Testis (tissue), 2 donors: ENCODE measurements at regions not wholly inside any gene's neighbourhood (a gene's known extent, or its start where the extent isn't known, plus 50 kb on each side); places are given as distances from the start of the nearest gene placed in this dataset.

Experiments used
- DNase-seq: peaks from one replicate; pipeline ENCODE4 v3.0.0-alpha.2; 2019
- H3K27ac ChIP-seq, 2 donors: fragments of 200-600 bp; sonication (generic); one replicate each; pipeline ENCODE4 v1.5.1; 2019
- H3K27me3 ChIP-seq: fragments of 200-600 bp; sonication (generic); one replicate; pipeline ENCODE4 v1.5.1; 2019
- H3K36me3 ChIP-seq: fragments of 200-600 bp; sonication (generic); one replicate; pipeline ENCODE4 v1.5.1; 2017; ENCODE audit warnings: low read depth; ENCODE audit errors: missing control alignments
- H3K4me1 ChIP-seq: fragments of 200-600 bp; sonication (generic); one replicate; pipeline ENCODE4 v1.5.1; 2019
- H3K4me3 ChIP-seq, 2 donors: fragments of 200-600 bp; sonication (generic); one replicate each; pipeline ENCODE4 v1.5.1; 2017 to 2019
- H3K9me3 ChIP-seq: fragments of 200-600 bp; sonication (generic); one replicate; pipeline ENCODE4 v1.5.1; 2017
- CTCF ChIP-seq, 3 experiments: fragments of 450-650 bp in 2 of 3; fragments of 200-600 bp in 1 of 3; sonication (generic) in 1 of 3; IDR thresholded peaks; one replicate each; pipeline ENCODE4 v1.5.1; 2016 to 2019; ENCODE audit warnings: antibody characterized with exemption in 3 of 3, mild to moderate bottlenecking in 2 of 3, moderate library complexity in 1 of 3
- POLR2A ChIP-seq: fragments of 450-650 bp; IDR thresholded peaks from one replicate; pipeline ENCODE4 v1.6.1; 2017; ENCODE audit warnings: antibody characterized with exemption, mild to moderate bottlenecking, moderate library complexity
- WGBS, 2 donors: methylation state at CpG; one replicate each; pipeline ENCODE4 v1.1.5; 2018; 5-methylcytosine and 5-hydroxymethylcytosine counted together
- intact Hi-C: fragments of 100-400 bp; cut with DNase I; formaldehyde crosslinking; loops from one replicate; pipeline ENCODE4 v1.15.1; 2023; ENCODE audit warnings: low total_unique reads

GRCh38 chr21:21801921-21802320 is 803.7 kb downstream of the NCAM2 start:
- no peaks in the 10 kb centered on the region for H3K4me1 ChIP-seq

GRCh38 chr21:21806711-21807597 is 808.7 kb downstream of the NCAM2 start:
- Histone ChIP-seq H3K4me3 (no peak overlapping the region), H3K9me3 (no peaks in the 10 kb centered on the region)

More at GRCh38 chr21:21801921-21802320, 803.7 kb downstream of the NCAM2 start:
- H3K4me3 ChIP-seq = no peak overlapping the region
- 71 to 73% methylated on average over 2 of the region's 2 CpGs for WGBS, 2 donors
- H3K27me3 ChIP-seq = no peaks in the 10 kb centered on the region
- H3K27ac ChIP-seq = no peak overlapping the region
- no peak for DNase-seq
- no peaks in the 10 kb centered on the region for H3K9me3 ChIP-seq
- TF ChIP-seq CTCF (IDR thresholded peaks at IDR 0.05) (no peak), POLR2A (no peak)
- no peaks in the 10 kb centered on the region for H3K36me3 ChIP-seq
- intact Hi-C loops = no loop called here

GRCh38 chr21:21807598-21807903 is 809.3 kb downstream of the NCAM2 start:
- intact Hi-C loops = no loop called here
- DNase-seq = no peak
- Histone ChIP-seq H3K9me3 (no peaks in the 10 kb centered on the region), H3K36me3 (no peaks in the 10 kb centered on the region), H3K4me1 (no peaks in the 10 kb centered on the region), H3K4me3 (no peak overlapping the region), H3K27ac (no peak overlapping the region), H3K27me3 (no peaks in the 10 kb centered on the region)
- WGBS, 2 donors = 68 to 80% methylated on average over 1 of the region's 1 CpG
- TF ChIP-seq CTCF (IDR thresholded peaks at IDR 0.05) (no peak), POLR2A (no peak)

More at GRCh38 chr21:21806711-21807597, 808.7 kb downstream of the NCAM2 start:
- Histone ChIP-seq H3K4me1 (no peaks in the 10 kb centered on the region), H3K36me3 (no peaks in the 10 kb centered on the region), H3K27ac (no peak overlapping the region), H3K27me3 (no peaks in the 10 kb centered on the region)
- no peak for TF ChIP-seq POLR2A
- no peak for TF ChIP-seq CTCF (IDR thresholded peaks at IDR 0.05)
- WGBS, 2 donors = 76 to 78% methylated on average over 7 of the region's 7 CpGs
- intact Hi-C loops = no loop called here
- DNase-seq = no peak

- H3K27ac ChIP-seq = no peak overlapping the region
- WGBS, 2 donors = 68 to 94% methylated on average over 2 of the region's 2 CpGs
- no peaks in the 10 kb centered on the region for H3K4me1 ChIP-seq
- H3K4me3 ChIP-seq = no peak overlapping the region
- no peak for TF ChIP-seq POLR2A
- H3K36me3 ChIP-seq = no peaks in the 10 kb centered on the region
- intact Hi-C loops = no loop called here
- no peaks in the 10 kb centered on the region for H3K9me3 ChIP-seq
- DNase-seq = no peak
- H3K27me3 ChIP-seq = no peaks in the 10 kb centered on the region
These were observed 815.1 kb downstream of the NCAM2 start for GRCh38 chr21:21813289-21813688.

GRCh38 chr21:21813934-21814333 is 815.7 kb downstream of the NCAM2 start:
- TF ChIP-seq CTCF (IDR thresholded peaks at IDR 0.05) (no peak), POLR2A (no peak)
- DNase-seq = no peak
- H3K36me3 ChIP-seq = no peaks in the 10 kb centered on the region

More at GRCh38 chr21:21813934-21814333, 815.7 kb downstream of the NCAM2 start:
- intact Hi-C loops = no loop called here
- Histone ChIP-seq H3K4me1 (no peaks in the 10 kb centered on the region), H3K27ac (no peak overlapping the region), H3K9me3 (no peaks in the 10 kb centered on the region), H3K27me3 (no peaks in the 10 kb centered on the region), H3K4me3 (no peak overlapping the region)
